ENCODE measurements at regions not wholly inside any gene's neighbourhood (a gene's known extent, or its start where the extent isn't known, plus 50 kb on each side); places are given as distances from the start of the nearest gene placed in this dataset.

- no peak for TF ChIP-seq CTCF (IDR thresholded peaks at IDR 0.05; ENCODE audit: low read depth, low read length)
- no peak for TF ChIP-seq POLR2A (IDR thresholded peaks at IDR 0.05; ENCODE audit: extremely low read depth, insufficient read length)
- TF ChIP-seq MYC (IDR thresholded peaks at IDR 0.05; ENCODE audit: low read depth, low read length) = no peak
- TF ChIP-seq MAX (IDR thresholded peaks at IDR 0.05; ENCODE audit: low read depth, low read length) = no peak
These were observed 111.7 kb upstream of the ZNF804B start for GRCh38 chr7:88647825-88648224.
